Osteoblast (primary cell): ENCODE measurements at regions not wholly inside any gene's neighbourhood (a gene's known extent, or its start where the extent isn't known, plus 50 kb on each side); places are given as distances from the start of the nearest gene placed in this dataset.

Experiments used
- DNase-seq: peaks from one replicate; pipeline ENCODE4 v3.0.0; 2011; ENCODE audit warnings: low spot score, mixed read lengths; ENCODE audit not compliant: insufficient read length; ENCODE audit errors: missing footprints
- H2AFZ ChIP-seq: 2 replicates; pipeline ENCODE4 v1.6.0; 2011; ENCODE audit warnings: mild to moderate bottlenecking, low read length
- H3K27ac ChIP-seq: 2 replicates; pipeline ENCODE4 v1.5.1; 2011; ENCODE audit warnings: mild to moderate bottlenecking, low read depth, low read length, moderate library complexity
- H3K27me3 ChIP-seq: 2 replicates; pipeline ENCODE4 v1.6.0; 2012; ENCODE audit warnings: mild to moderate bottlenecking, control low read depth, inconsistent platforms, low read length, moderate library complexity; ENCODE audit not compliant: insufficient read depth
- H3K36me3 ChIP-seq: 2 replicates; pipeline ENCODE4 v1.5.1; 2011; ENCODE audit warnings: mild to moderate bottlenecking, low read length, control low read depth, moderate library complexity; ENCODE audit not compliant: insufficient read depth
- H3K4me1 ChIP-seq: 2 replicates; pipeline ENCODE4 v1.5.1; 2011; ENCODE audit warnings: mild to moderate bottlenecking, low read length, control low read depth, moderate library complexity; ENCODE audit not compliant: insufficient read depth
- H3K4me2 ChIP-seq: 2 replicates; pipeline ENCODE4 v1.6.0; 2011; ENCODE audit warnings: mild to moderate bottlenecking, low read length; ENCODE audit not compliant: insufficient read depth
- H3K4me3 ChIP-seq: fragments of 200-600 bp; sonication (generic); 3 replicates; pipeline ENCODE4 v1.5.1; 2012; ENCODE audit warnings: mild to moderate bottlenecking, low read length, inconsistent platforms; ENCODE audit not compliant: insufficient read depth
- H3K79me2 ChIP-seq: 2 replicates; pipeline ENCODE4 v1.6.0; 2012; ENCODE audit warnings: mild to moderate bottlenecking, low read length, control low read depth, inconsistent platforms; ENCODE audit not compliant: insufficient read depth
- H3K9me3 ChIP-seq: 2 replicates; pipeline ENCODE4 v1.5.1; 2011; ENCODE audit warnings: low read depth, low read length, control low read depth
- H4K20me1 ChIP-seq: 2 replicates; pipeline ENCODE4 v1.6.0; 2012; ENCODE audit warnings: mild to moderate bottlenecking, low read length, control low read depth; ENCODE audit not compliant: insufficient read depth
- CTCF ChIP-seq: IDR thresholded peaks from 2 replicates; pipeline ENCODE4 v1.5.1; 2011; ENCODE audit warnings: mild to moderate bottlenecking, low read depth, low read length, moderate library complexity; ENCODE audit errors: extremely low read depth

- H4K20me1 ChIP-seq, result no peaks in the 10 kb centered on the region
- H3K36me3 ChIP-seq, result no peaks in the 10 kb centered on the region
- H3K4me1 ChIP-seq, result no peaks in the 10 kb centered on the region
- H3K79me2 ChIP-seq, result no peaks in the 10 kb centered on the region
- no peaks in the 10 kb centered on the region for H3K9me3 ChIP-seq
- DNase-seq, result no peak
- no peak for TF ChIP-seq CTCF
- H3K27me3 ChIP-seq, result no peaks in the 10 kb centered on the region
- no peak overlapping the region for H3K4me2 ChIP-seq
- no peak overlapping the region for H3K27ac ChIP-seq
- no peak overlapping the region for H3K4me3 ChIP-seq
- H2AFZ ChIP-seq, result no peak overlapping the region
Measured at GRCh38 chrX:18102006-18102405, 118.7 kb downstream of the BEND2 start.

- Histone ChIP-seq H3K4me2 (no peak overlapping the region), H3K4me1 (no peaks in the 10 kb centered on the region), H3K9me3 (no peaks in the 10 kb centered on the region), H3K27me3 (no peaks in the 10 kb centered on the region), H3K27ac (no peak overlapping the region), H3K36me3 (no peaks in the 10 kb centered on the region), H4K20me1 (no peaks in the 10 kb centered on the region), H2AFZ (no peak overlapping the region), H3K4me3 (no peak overlapping the region), H3K79me2 (no peaks in the 10 kb centered on the region)
- no peak for TF ChIP-seq CTCF
- DNase-seq, result no peak
Measured at GRCh38 chrX:18101087-18101486, 119.6 kb downstream of the BEND2 start.

GRCh38 chrX:18099745-18100144 lies 120.9 kb downstream of the BEND2 start:
- H3K36me3 ChIP-seq, result no peaks in the 10 kb centered on the region
- no peak for TF ChIP-seq CTCF
- no peak for DNase-seq

GRCh38 chrX:18098763-18099162 lies 121.9 kb downstream of the BEND2 start:
- Histone ChIP-seq H3K9me3 (no peaks in the 10 kb centered on the region), H3K27ac (no peak overlapping the region), H3K4me2 (no peak overlapping the region), H3K36me3 (no peaks in the 10 kb centered on the region), H3K27me3 (no peaks in the 10 kb centered on the region), H4K20me1 (no peaks in the 10 kb centered on the region), H3K79me2 (no peaks in the 10 kb centered on the region), H3K4me1 (no peaks in the 10 kb centered on the region), H2AFZ (no peak overlapping the region), H3K4me3 (no peak overlapping the region)
- TF ChIP-seq CTCF, result no peak
- no peak for DNase-seq

More at GRCh38 chrX:18099745-18100144, 120.9 kb downstream of the BEND2 start:
- no peaks in the 10 kb centered on the region for H4K20me1 ChIP-seq
- no peaks in the 10 kb centered on the region for H3K79me2 ChIP-seq
- no peaks in the 10 kb centered on the region for H3K9me3 ChIP-seq
- no peaks in the 10 kb centered on the region for H3K27me3 ChIP-seq
- no peak overlapping the region for H2AFZ ChIP-seq
- no peak overlapping the region for H3K4me3 ChIP-seq
- H3K4me1 ChIP-seq, result no peaks in the 10 kb centered on the region
- H3K27ac ChIP-seq, result no peak overlapping the region
- H3K4me2 ChIP-seq, result no peak overlapping the region
